Mesothelial cell of epicardium (in vitro differentiated cells): ENCODE measurements at regions not wholly inside any gene's neighbourhood (a gene's known extent, or its start where the extent isn't known, plus 50 kb on each side); places are given as distances from the start of the nearest gene placed in this dataset.

ENCODE experiments used
- DNase-seq, 2 experiments: peaks; one replicate each; pipeline ENCODE4 v3.0.0; 2021; ENCODE audit warnings: low spot score in 2 of 2; ENCODE audit not compliant: unreplicated experiment in 2 of 2
- H3K27ac Mint-ChIP-seq: 2 replicates; pipeline ENCODE4 v1.8.0; 2021; ENCODE audit warnings: mixed read lengths
- H3K27me3 Mint-ChIP-seq: 2 replicates; pipeline ENCODE4 v1.8.0; 2021; ENCODE audit warnings: low read depth, mixed read lengths
- H3K36me3 Mint-ChIP-seq: 2 replicates; pipeline ENCODE4 v1.8.0; 2021; ENCODE audit warnings: mixed read lengths
- H3K4me1 Mint-ChIP-seq: 2 replicates; pipeline ENCODE4 v1.8.0; 2021; ENCODE audit warnings: mixed read lengths
- H3K4me3 Mint-ChIP-seq: 2 replicates; pipeline ENCODE4 v1.8.0; 2021; ENCODE audit warnings: mild to moderate bottlenecking, moderate library complexity, mixed read lengths
- H3K9me3 Mint-ChIP-seq: 2 replicates; pipeline ENCODE4 v1.8.0; 2021; ENCODE audit warnings: mixed read lengths
- CTCF ChIP-seq: fragments of 200-600 bp; sonication (generic); IDR thresholded peaks from one replicate; pipeline ENCODE4 v1.5.0; 2021; ENCODE audit warnings: antibody characterized with exemption; ENCODE audit not compliant: unreplicated experiment

GRCh38 chr1:199780091-199780490 lies 247.4 kb upstream of the NR5A2 start:
- DNase-seq = no peak
- no peaks in the 10 kb centered on the region for H3K9me3 Mint-ChIP-seq
- no peak overlapping the region for H3K4me3 Mint-ChIP-seq
- H3K4me1 Mint-ChIP-seq = peaks cover 12% of the 10 kb centered on the region
- TF ChIP-seq CTCF = no peak
- no peaks in the 10 kb centered on the region for H3K27me3 Mint-ChIP-seq
- H3K36me3 Mint-ChIP-seq = no peaks in the 10 kb centered on the region
- no peak overlapping the region for H3K27ac Mint-ChIP-seq

- H3K4me3 Mint-ChIP-seq = no peak overlapping the region
Observed at GRCh38 chr1:199780948-199781670, 246.4 kb upstream of the NR5A2 start.

GRCh38 chr1:199784138-199784895 lies 243.2 kb upstream of the NR5A2 start:
- no peaks in the 10 kb centered on the region for H3K9me3 Mint-ChIP-seq
- no peak for TF ChIP-seq CTCF
- no peak overlapping the region for H3K27ac Mint-ChIP-seq
- no peak for DNase-seq
- H3K4me1 Mint-ChIP-seq = peaks cover 7% of the 10 kb centered on the region
- no peaks in the 10 kb centered on the region for H3K36me3 Mint-ChIP-seq
- no peak overlapping the region for H3K4me3 Mint-ChIP-seq
- no peaks in the 10 kb centered on the region for H3K27me3 Mint-ChIP-seq

More at GRCh38 chr1:199780948-199781670, 246.4 kb upstream of the NR5A2 start:
- Mint-ChIP-seq H3K27ac (no peak overlapping the region), H3K27me3 (no peaks in the 10 kb centered on the region), H3K9me3 (no peaks in the 10 kb centered on the region), H3K36me3 (no peaks in the 10 kb centered on the region), H3K4me1 (peaks cover 12% of the 10 kb centered on the region)
- no peak for DNase-seq
- no peak for TF ChIP-seq CTCF

DNA sequence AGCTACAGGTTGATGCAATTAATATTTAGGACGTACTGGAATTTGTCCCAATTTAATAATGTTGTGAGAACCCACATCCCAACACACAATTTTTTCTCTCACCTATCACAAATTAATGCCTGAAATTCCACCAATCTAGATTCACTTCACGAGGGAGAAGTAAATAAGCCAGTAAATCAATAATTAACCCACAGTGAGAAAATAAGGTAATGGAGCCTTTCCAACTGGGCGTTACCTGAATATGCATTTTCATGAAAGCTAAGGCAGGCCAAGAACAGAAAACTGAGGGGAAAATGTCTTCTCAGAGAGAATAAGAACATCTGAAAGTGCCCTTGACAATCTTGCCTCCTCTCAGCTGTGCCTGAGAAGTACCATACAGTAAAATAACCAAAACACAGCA lies 240.8 kb upstream of the NR5A2 start:
- no peak for DNase-seq
- Mint-ChIP-seq H3K9me3 (no peaks in the 10 kb centered on the region), H3K36me3 (no peaks in the 10 kb centered on the region), H3K4me3 (no peak overlapping the region), H3K27me3 (no peaks in the 10 kb centered on the region), H3K4me1 (peaks cover 7% of the 10 kb centered on the region), H3K27ac (no peak overlapping the region)
- TF ChIP-seq CTCF = no peak

DNA sequence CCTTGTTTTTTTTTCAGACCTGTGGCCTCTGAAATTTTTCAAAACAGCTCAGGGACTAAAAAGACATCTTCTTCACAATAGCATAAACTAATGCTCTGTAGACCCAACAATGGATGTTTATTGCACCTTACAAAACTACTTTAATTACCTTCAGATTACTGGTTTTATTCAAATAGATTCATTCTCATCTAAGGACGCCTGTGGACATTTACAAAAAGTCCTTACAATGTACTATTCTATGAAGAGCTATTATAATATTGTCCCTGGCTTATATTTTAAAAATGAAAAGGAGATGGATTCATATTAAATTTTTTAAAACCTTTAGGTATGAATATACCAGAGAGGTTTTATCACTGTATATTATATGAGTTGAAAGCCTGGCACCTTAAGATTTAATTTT lies 238.4 kb upstream of the NR5A2 start:
- DNase-seq = no peak
- no peak overlapping the region for H3K4me3 Mint-ChIP-seq

More for the DNA sequence above, 238.4 kb upstream of the NR5A2 start:
- H3K27ac Mint-ChIP-seq = no peak overlapping the region
- no peaks in the 10 kb centered on the region for H3K9me3 Mint-ChIP-seq
- H3K4me1 Mint-ChIP-seq = peaks cover 5% of the 10 kb centered on the region
- no peak for TF ChIP-seq CTCF
- no peaks in the 10 kb centered on the region for H3K36me3 Mint-ChIP-seq
- H3K27me3 Mint-ChIP-seq = no peaks in the 10 kb centered on the region
